ENCODE measurements at regions not wholly inside any gene's neighbourhood (a gene's known extent, or its start where the extent isn't known, plus 50 kb on each side); places are given as distances from the start of the nearest gene placed in this dataset.

- TF ChIP-seq CTCF (conservative IDR thresholded peaks at IDR 0.05), result no peak
- no peak overlapping the region for H3K27ac ChIP-seq
These were observed 271.1 kb upstream of the RAB6C start for GRCh38 chr2:129708221-129708967.

GRCh38 chr2:129709001-129709955, 270.2 kb upstream of the RAB6C start:
- no peak overlapping the region for H3K27ac ChIP-seq
- TF ChIP-seq CTCF (conservative IDR thresholded peaks at IDR 0.05), result no peak

- no peak for TF ChIP-seq CTCF (conservative IDR thresholded peaks at IDR 0.05)
- H3K27ac ChIP-seq, result no peak overlapping the region
These were observed 269.4 kb upstream of the RAB6C start for GRCh38 chr2:129709956-129710598.

GRCh38 chr2:129710670-129711495, 268.6 kb upstream of the RAB6C start:
- TF ChIP-seq CTCF (conservative IDR thresholded peaks at IDR 0.05), result no peak
- H3K27ac ChIP-seq, result no peak overlapping the region

- TF ChIP-seq CTCF (conservative IDR thresholded peaks at IDR 0.05), result no peak
- no peak overlapping the region for H3K27ac ChIP-seq
These were observed 267.4 kb upstream of the RAB6C start for GRCh38 chr2:129711816-129712675.

GRCh38 chr2:129712676-129712985, 266.8 kb upstream of the RAB6C start:
- no peak for TF ChIP-seq CTCF (conservative IDR thresholded peaks at IDR 0.05)

More at GRCh38 chr2:129712676-129712985, 266.8 kb upstream of the RAB6C start:
- H3K27ac ChIP-seq, result no peak overlapping the region

All from VCaP (cell line).